H1 (cell line): ENCODE measurements at regions not wholly inside any gene's neighbourhood (a gene's known extent, or its start where the extent isn't known, plus 50 kb on each side); places are given as distances from the start of the nearest gene placed in this dataset.

Experiments
- CTCF ChIA-PET: fragments of 300-600 bp; sonication (Branson Sonifier 250); formaldehyde crosslinking; loops from one replicate; lab custom pipeline; 2021; ENCODE audit not compliant: partially characterized antibody; lab: Charles Lee
- POLR2A ChIA-PET: fragments of 300-600 bp; sonication (Branson Sonifier 250); formaldehyde crosslinking; loops from one replicate; lab custom pipeline; 2021; ENCODE audit warnings: inconsistent platforms; ENCODE audit not compliant: partially characterized antibody; lab: Charles Lee
- DNase-seq, 2 experiments: peaks; one replicate each; pipeline versions ENCODE4 v3.0.0 to v3.0.0-alpha.2; 2010 to 2022; ENCODE audit warnings: low spot score in 2 of 2, low read depth in 1 of 2, mixed read lengths in 1 of 2
- FAIRE-seq: peaks from 2 replicates; lab custom pipeline; 2011; peaks lifted over from hg19 to GRCh38; lab: Jason Lieb, UNC
- H2AFZ ChIP-seq: 2 replicates; pipeline ENCODE4 v1.8.1; 2012; ENCODE audit warnings: low read length, inconsistent platforms
- H2AK5ac ChIP-seq: 2 replicates; pipeline ENCODE4 v1.6.1; 2013; ENCODE audit warnings: low read depth, low read length
- H2BK120ac ChIP-seq: replicated peaks from 2 replicates; pipeline ENCODE3; 2013; ENCODE audit warnings: low read depth, low read length, inconsistent platforms
- H2BK12ac ChIP-seq: 2 replicates; pipeline ENCODE4 v1.6.1; 2013; ENCODE audit warnings: low read depth, low read length
- H2BK15ac ChIP-seq: 2 replicates; pipeline ENCODE4 v1.6.1; 2013; ENCODE audit warnings: low read length
- H2BK20ac ChIP-seq: 2 replicates; pipeline ENCODE4 v1.6.1; 2013; ENCODE audit warnings: low read length
- H2BK5ac ChIP-seq: 2 replicates; pipeline ENCODE4 v1.6.1; 2013; ENCODE audit warnings: low read depth, low read length
- H3K14ac ChIP-seq: 2 replicates; pipeline ENCODE4 v1.6.1; 2013; ENCODE audit warnings: inconsistent platforms; ENCODE audit not compliant: insufficient read length
- H3K18ac ChIP-seq: 2 replicates; pipeline ENCODE4 v1.6.1; 2013; ENCODE audit warnings: low read length; ENCODE audit errors: extremely low read depth
- H3K23ac ChIP-seq: 2 replicates; pipeline ENCODE4 v1.6.1; 2013; ENCODE audit warnings: inconsistent platforms; ENCODE audit not compliant: insufficient read length
- H3K23me2 ChIP-seq: 2 replicates; pipeline ENCODE4 v1.6.1; 2013; ENCODE audit warnings: low read depth, low read length
- H3K27ac ChIP-seq: 2 replicates; pipeline ENCODE4 v1.6.1; 2011; ENCODE audit warnings: low read depth, low read length, inconsistent platforms
- H3K27me3 ChIP-seq, 4 experiments: replicated peaks in 1 of 4; 1 replicate in 1 of 4; 2 replicates in 3 of 4; pipeline versions ENCODE4 v1.6.1 to v1.8.1; 2011 to 2013; ENCODE audit warnings: low read length in 3 of 4, mild to moderate bottlenecking in 3 of 4, inconsistent platforms in 2 of 4, mixed read lengths in 2 of 4, moderate library complexity in 1 of 4; ENCODE audit not compliant: control insufficient read depth in 3 of 4, insufficient read depth in 3 of 4; ENCODE audit errors: extremely low read depth in 1 of 4
- H3K36me3 ChIP-seq, 4 experiments: 2 replicates each; pipeline versions ENCODE4 v1.6.1 to v1.8.1; 2011 to 2013; ENCODE audit warnings: mild to moderate bottlenecking in 4 of 4, low read length in 3 of 4, moderate library complexity in 2 of 4, control low read depth in 1 of 4, inconsistent platforms in 1 of 4; ENCODE audit not compliant: insufficient read depth in 4 of 4, control insufficient read depth in 2 of 4
- H3K4ac ChIP-seq: replicated peaks from 2 replicates; pipeline ENCODE3; 2013; ENCODE audit warnings: low read length, low read depth, mixed read lengths, inconsistent platforms; ENCODE audit not compliant: insufficient read length
- H3K4me1 ChIP-seq, 4 experiments: replicated peaks in 1 of 4; 1 replicate in 1 of 4; 2 replicates in 3 of 4; pipeline versions ENCODE4 v1.6.1 to v1.8.1; 2011 to 2013; ENCODE audit warnings: low read length in 3 of 4, inconsistent platforms in 2 of 4, mixed read lengths in 1 of 4; ENCODE audit not compliant: insufficient read depth in 4 of 4, control insufficient read depth in 3 of 4
- H3K4me2 ChIP-seq, 2 experiments: 2 replicates each; pipeline versions ENCODE4 v1.6.1 to v1.8.1; 2011 to 2013; ENCODE audit warnings: low read depth in 2 of 2, low read length in 2 of 2, control low read depth in 1 of 2, inconsistent platforms in 1 of 2, mild to moderate bottlenecking in 1 of 2; ENCODE audit not compliant: insufficient read depth in 1 of 2
- H3K4me3 ChIP-seq, 4 experiments: fragments of 200-600, 300-600 bp in 1 of 4; sonication (generic), shearing (Covaris generic), sonication (Bioruptor Twin) in 1 of 4; 2 replicates each; pipeline versions ENCODE4 v1.5.1 to v1.8.1; 2011 to 2016; ENCODE audit warnings: low read length in 4 of 4, low read depth in 3 of 4, control low read depth in 2 of 4, inconsistent platforms in 2 of 4, mild to moderate bottlenecking in 2 of 4, mixed read lengths in 1 of 4, moderate library complexity in 1 of 4; ENCODE audit not compliant: insufficient read depth in 2 of 4; ENCODE audit errors: extremely low read depth in 1 of 4
- H3K56ac ChIP-seq: replicated peaks from 2 replicates; pipeline ENCODE3; 2013; ENCODE audit warnings: low read depth, mild to moderate bottlenecking, mixed read lengths, low read length, inconsistent platforms; ENCODE audit not compliant: insufficient read length
- H3K79me1 ChIP-seq: 2 replicates; pipeline ENCODE4 v1.6.1; 2013; ENCODE audit warnings: low read depth, low read length, control low read depth
- H3K79me2 ChIP-seq, 2 experiments: 2 replicates each; pipeline versions ENCODE4 v1.6.1 to v1.8.1; 2012 to 2013; ENCODE audit warnings: low read length in 2 of 2, mild to moderate bottlenecking in 2 of 2, inconsistent platforms in 1 of 2; ENCODE audit not compliant: insufficient read depth in 2 of 2, control insufficient read depth in 1 of 2
- H3K9ac ChIP-seq, 4 experiments: replicated peaks in 1 of 4; 1 replicate in 1 of 4; 2 replicates in 3 of 4; pipeline versions ENCODE4 v1.6.1 to v1.8.1; 2011 to 2013; ENCODE audit warnings: low read depth in 3 of 4, low read length in 3 of 4, control low read depth in 2 of 4, mild to moderate bottlenecking in 2 of 4, moderate library complexity in 2 of 4, inconsistent platforms in 1 of 4; ENCODE audit errors: extremely low read depth in 1 of 4
- H3K9me3 ChIP-seq, 2 experiments: 2 replicates each; pipeline versions ENCODE4 v1.6.1 to v1.8.1; 2012 to 2013; ENCODE audit warnings: mild to moderate bottlenecking in 2 of 2, moderate library complexity in 2 of 2, control low read depth in 1 of 2, inconsistent platforms in 1 of 2, low read depth in 1 of 2, low read length in 1 of 2, mixed read lengths in 1 of 2; ENCODE audit not compliant: insufficient read depth in 2 of 2
- H4K20me1 ChIP-seq, 2 experiments: replicated peaks in 1 of 2; 2 replicates each; pipeline versions ENCODE3 to v1.8.1; 2011 to 2013; ENCODE audit warnings: inconsistent platforms in 2 of 2, low read length in 2 of 2, mild to moderate bottlenecking in 1 of 2; ENCODE audit not compliant: insufficient read depth in 2 of 2, control insufficient read depth in 1 of 2
- H4K5ac ChIP-seq: 2 replicates; pipeline ENCODE4 v1.6.1; 2013; ENCODE audit warnings: low read length, low read depth, mixed read lengths, inconsistent platforms; ENCODE audit not compliant: insufficient read length
- H4K8ac ChIP-seq: 2 replicates; pipeline ENCODE4 v1.8.0; 2013; ENCODE audit warnings: mild to moderate bottlenecking, moderate library complexity, low read length, inconsistent platforms; ENCODE audit not compliant: insufficient read depth; ENCODE audit errors: extremely low read depth
- H4K91ac ChIP-seq: replicated peaks from 2 replicates; pipeline ENCODE3; 2013; ENCODE audit warnings: low read length, mixed read lengths, inconsistent platforms; ENCODE audit not compliant: insufficient read length
- BACH1 ChIP-seq: IDR thresholded peaks from 2 replicates; pipeline ENCODE4 v1.6.1; 2012; ENCODE audit warnings: low read length, improper control_type of control experiment
- MAFK ChIP-seq: IDR thresholded peaks from 2 replicates; pipeline ENCODE4 v1.6.1; 2012; ENCODE audit warnings: low read depth, mild to moderate bottlenecking, improper control_type of control experiment, low read length

DNA sequence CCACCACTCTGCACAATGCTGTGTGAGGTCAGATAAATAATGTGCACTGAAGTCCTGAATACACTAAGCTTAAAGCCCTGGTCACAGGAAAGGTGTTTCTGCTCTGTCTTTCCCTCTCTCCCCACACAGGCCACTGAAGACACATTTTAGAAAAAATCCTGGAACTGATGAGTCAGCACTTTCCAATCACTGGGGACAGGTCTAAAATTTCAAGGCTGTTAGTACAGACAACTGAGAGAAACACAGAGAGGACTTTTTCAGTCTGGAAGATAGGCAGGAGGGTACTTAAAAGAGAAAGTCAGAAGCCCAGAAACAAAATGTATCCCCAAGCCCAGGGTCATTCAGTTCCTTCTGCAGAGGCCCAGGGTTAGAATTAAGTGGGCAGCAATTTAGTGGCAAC, 333.9 kb upstream of the CCDC196 start:
- H3K27ac ChIP-seq = no peak overlapping the region
- H2BK120ac ChIP-seq = no peak overlapping the region
- H2AFZ ChIP-seq = no peak overlapping the region; the same call in 1 of the 2 replicates
- H3K56ac ChIP-seq = no peak overlapping the region
- H3K79me1 ChIP-seq = no peaks in the 10 kb centered on the region
- H2BK12ac ChIP-seq = no peak overlapping the region
- no peak overlapping the region for H2AK5ac ChIP-seq
- no peaks in the 10 kb centered on the region for H3K79me2 ChIP-seq
- H4K91ac ChIP-seq = no peak overlapping the region
- H3K14ac ChIP-seq = no peak overlapping the region
- ChIA-PET POLR2A (no interaction called here), CTCF (interaction anchor here (1.2 kb wide), 1 partner anchor 163 kb away, joined by 3 read pairs; no protein-coding TSS in a partner anchor)
- H2BK15ac ChIP-seq = no peak overlapping the region
- H3K27me3 ChIP-seq = no peaks in the 10 kb centered on the region
- FAIRE-seq = no peak
- H3K23ac ChIP-seq = no peak overlapping the region
- H3K4ac ChIP-seq = no peak overlapping the region
- H3K23me2 ChIP-seq = no peaks in the 10 kb centered on the region
- H4K5ac ChIP-seq = no peak overlapping the region
- no peaks in the 10 kb centered on the region for H4K20me1 ChIP-seq
- no peak overlapping the region for H3K4me2 ChIP-seq
- H3K9me3 ChIP-seq = no peaks in the 10 kb centered on the region
- H2BK5ac ChIP-seq = no peak overlapping the region
- H2BK20ac ChIP-seq = no peak overlapping the region
- H3K4me3 ChIP-seq = no peak overlapping the region
- no peak for DNase-seq
- H3K36me3 ChIP-seq = no peaks in the 10 kb centered on the region
- no peak overlapping the region for H4K8ac ChIP-seq
- H3K9ac ChIP-seq = no peak overlapping the region
- no peak overlapping the region for H3K18ac ChIP-seq
- H3K4me1 ChIP-seq = no peaks in the 10 kb centered on the region
- TF ChIP-seq MAFK = peak; percentile 99
- TF ChIP-seq BACH1 = peak; percentile 61; the same call in 1 of the 2 replicates
